ENCODE measurements at regions not wholly inside any gene's neighbourhood (a gene's known extent, or its start where the extent isn't known, plus 50 kb on each side); places are given as distances from the start of the nearest gene placed in this dataset.
"Not testable (repeated sequence)": the region's sequence is repeated elsewhere in the genome, so short reads cannot be mapped to it uniquely, and the experiment has no call there.

DNA sequence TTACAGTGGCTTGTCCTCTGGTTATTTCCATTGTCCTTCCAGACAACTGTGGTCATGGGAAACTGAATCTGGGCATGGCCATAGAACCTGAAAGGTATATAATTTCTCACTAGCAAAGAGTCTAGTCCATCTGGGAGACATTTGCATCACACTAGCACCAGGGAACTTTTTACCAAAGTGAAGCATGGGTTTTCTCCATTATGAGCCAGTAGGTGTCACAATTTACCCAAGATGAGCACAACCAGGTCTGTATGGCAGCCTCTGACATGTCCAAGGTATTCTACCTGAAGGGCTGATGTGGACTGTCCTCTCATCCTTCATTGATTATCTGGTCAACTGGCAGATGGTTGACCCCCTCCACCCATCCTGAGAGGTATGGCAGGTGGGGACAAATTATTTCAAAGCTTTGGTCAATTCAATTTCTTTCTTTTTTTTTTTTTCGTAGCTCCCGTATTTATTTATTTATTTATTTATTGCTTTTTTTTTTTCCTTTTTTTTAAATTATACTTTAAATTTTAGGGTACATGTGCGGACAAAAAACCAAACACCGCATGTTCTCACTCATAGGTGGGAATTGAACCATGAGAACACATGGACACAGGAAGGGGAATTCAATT, 425.9 kb downstream of the TMEM135 start:
- no peak for DNase-seq (ENCODE audit: low read depth)

DNA sequence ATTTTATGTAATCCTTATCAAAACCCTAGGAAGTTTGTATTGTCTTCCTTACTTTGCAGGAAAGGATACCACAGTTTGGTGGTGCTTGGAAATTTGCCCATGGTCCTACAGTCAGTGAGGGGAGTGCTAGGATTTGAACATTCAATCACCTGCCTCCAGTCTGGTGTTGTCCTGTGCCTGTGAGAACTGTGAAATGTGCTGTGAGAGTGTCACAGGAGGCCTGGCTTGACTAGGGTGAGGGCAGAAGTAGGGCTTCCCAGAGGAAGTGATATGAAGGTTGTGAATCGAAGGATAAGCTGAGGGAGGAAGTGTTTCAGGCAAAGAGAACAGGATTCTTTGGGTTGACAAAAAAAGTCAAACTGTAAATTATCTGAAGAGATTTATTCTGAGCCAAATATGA, 424.4 kb downstream of the TMEM135 start:
- no peak for DNase-seq (ENCODE audit: low read depth)

DNA sequence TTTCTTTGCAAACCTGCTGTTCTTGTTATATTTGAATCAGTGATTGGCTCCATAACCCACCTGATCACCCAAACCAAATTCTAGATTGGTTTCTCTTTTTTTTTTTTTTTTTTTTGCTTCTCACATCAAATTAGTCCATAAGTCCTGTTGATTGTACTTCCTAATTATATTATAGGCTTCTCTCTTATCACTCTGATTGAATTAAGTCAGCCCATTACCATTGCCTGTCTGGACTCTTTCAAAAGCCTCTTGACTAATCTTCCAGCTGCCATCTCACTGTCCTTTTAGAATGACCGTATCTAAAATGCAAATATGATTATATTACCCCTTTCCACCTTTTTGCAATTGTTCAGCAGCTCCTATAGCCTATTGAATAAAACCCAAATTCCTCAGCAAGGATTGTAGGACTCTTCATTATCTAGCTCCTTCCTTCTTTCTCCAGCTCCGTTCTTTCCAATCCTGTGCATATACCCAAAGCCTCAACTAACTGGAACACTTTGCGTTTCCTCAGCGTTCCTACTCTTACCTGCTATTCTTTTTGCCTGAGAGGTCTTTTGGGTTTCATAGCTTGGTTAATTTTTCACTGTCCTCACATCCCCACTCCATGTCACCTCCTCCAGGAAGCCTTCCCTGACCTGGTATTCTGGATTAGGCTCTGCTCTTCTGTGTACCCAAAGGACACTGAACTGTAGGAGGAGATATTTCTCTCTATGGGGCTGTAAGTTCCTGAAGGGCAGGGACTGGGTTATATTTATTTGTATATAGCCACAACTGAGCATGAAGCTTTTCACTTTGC, 423.3 kb downstream of the TMEM135 start:
- DNase-seq (ENCODE audit: low read depth) = no peak

DNA sequence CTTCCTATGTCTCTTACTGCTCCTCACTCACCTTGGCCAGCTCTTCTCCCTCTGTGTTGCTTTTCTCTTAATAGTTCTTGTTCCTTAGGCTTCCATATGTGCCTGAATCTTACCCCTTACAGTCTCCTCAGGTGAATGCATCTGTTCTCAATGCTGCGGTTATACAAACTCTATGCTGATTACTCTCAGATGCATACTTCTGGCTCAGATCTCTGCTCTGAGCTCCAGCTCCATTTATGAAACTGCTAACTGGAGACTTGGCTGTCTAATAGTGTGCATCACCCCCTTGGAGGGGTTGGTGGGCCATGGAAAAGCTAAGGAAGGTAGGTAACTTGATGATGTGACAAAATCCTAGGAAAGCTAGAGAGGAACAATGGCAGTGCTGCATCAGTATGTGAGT, 422.5 kb downstream of the TMEM135 start:
- no peak for DNase-seq (ENCODE audit: low read depth)

DNA sequence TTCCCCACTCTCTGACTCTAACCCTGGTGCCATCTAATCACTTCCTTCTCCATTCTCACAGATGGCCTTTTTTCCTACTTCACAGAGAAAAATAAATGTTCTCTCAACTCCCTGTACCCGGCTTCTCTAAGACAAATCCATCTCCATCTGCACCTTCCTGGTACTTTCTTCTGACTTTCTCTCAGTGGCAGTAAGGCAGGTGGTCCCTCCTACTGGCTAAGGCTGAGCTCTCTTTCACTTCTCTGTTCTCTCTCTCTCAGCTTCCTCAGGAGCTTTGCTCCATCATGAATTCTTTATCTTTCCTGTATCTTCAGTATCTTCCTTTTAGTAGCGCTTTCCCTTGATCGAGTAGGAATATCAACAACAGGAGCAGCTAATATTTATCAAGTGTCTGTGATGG, 421.6 kb downstream of the TMEM135 start:
- no peak for DNase-seq (ENCODE audit: low read depth)

DNA sequence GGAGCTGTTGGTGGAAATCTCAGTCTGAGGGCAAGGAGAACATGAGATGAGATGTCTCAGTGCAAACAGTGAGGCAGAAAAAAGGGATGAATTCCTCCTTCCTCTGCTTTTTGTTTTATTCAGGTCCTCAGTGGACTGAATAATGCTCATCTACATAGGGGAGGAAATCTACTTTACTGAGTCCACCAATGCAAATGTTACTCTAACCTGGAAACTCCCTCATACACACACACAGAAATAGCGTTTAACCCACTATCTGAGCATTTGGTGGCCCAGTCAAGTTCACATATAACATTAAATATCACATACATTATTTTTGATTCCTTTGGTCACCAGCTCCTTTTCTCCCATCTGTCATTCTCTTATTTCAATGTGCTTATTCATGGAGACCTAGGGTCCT, 418.8 kb downstream of the TMEM135 start:
- no peak for DNase-seq (ENCODE audit: low read depth)

DNA sequence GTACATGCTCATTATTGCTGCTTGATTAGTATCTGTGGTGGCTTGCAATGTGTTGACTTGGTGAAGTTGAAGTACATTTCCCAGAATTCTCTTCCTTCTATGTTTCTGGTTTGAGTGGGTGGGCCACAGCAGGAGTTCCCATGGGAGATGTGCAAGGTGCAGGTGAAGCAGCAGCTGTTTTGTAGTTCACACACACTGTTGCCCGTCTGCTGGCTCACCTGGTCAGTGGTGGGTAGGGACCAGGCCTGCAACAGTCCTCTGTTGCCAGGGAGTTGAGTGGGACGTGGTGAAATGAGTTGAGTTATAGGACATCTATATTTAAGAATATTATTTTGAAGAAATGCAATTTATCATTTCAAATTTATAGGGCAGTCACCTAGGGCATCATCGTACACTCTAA, 417.4 kb downstream of the TMEM135 start:
- DNase-seq (ENCODE audit: low read depth) = no peak

DNA sequence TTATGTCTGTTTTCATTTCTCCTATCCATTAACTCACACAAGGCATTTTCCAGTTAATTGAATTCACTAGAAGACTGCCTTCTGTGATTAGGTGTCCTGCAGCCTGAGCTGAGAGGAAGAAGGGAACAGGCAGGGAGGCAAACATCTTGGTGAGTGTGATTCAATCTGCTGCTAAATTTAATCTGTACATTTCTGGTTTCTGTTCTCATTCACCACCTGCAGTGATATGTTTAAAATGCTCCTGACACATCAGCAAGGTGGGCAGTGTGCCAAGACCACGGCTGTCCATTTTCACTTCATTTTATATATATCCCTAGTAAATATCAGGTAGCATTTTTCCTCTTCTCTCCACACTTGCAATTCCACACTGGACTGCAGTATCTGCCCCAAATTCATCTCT, 416.5 kb downstream of the TMEM135 start:
- DNase-seq (ENCODE audit: low read depth) = no peak

DNA sequence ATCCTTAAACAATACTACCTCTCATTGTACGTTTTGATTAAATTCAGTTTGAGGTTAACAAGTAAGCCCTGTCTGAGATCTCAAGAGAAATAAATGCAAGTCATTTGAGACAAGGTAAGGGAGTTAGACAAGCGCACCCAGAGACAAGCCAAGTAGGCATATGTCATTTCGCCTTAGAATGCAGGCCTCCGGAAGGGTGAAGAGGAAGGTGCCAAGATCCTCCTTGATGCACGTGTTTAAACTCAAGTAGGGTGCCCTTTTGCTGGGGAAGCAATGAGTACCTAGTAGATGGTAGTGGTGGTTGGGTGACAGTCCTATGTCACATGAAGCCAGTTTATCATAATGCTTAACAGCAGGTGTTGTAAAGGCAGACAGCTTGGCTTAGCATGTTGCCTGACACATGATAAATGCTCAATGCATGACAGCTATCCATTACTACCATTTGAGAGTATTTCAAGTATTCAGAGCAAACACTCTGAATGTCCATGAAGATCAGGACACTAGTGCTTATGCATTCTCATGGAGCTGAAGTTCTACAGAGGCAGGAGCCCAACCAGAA, 415.9 kb downstream of the TMEM135 start:
- DNase-seq (ENCODE audit: low read depth) = no peak

DNA sequence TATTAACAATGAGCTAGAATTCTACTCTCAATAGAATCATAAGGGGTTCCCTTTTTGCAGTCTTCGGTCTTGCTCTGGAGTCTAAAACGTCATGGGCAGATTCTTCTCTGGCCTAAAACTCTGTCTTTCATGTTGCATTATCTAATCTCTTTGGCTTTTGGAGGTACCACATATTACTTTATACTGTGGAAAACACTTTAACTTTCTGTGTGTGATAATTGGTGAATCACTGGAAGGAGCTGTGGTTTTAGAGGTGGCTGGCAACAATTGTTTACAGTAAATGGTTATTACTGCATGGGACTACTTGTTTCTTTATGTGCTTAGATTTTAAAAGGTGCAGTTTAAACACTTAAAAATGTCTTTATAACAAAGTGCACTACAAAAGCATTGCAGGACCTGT, 414.3 kb downstream of the TMEM135 start:
- not testable (repeated sequence) for DNase-seq (ENCODE audit: low read depth)

DNA sequence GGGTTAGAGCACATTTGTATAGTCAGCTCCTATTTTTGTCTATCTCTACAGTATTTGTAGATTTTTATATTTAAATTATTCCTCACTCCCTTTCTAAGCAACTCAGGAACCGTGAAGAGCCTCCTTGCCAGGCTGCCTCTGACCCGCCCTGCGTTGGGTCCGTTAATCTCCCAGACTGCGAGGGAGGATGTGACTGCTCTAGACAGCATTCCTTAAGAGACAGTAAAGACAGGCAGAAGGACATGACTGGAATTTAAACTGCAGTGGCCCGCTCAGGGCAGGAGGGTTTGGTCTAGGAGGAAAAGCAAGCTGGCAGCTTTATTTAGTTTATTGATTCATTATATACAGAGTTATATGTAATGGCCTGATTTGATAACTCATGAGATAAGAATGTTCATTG, 413.7 kb downstream of the TMEM135 start:
- DNase-seq (ENCODE audit: low read depth) = no peak

DNA sequence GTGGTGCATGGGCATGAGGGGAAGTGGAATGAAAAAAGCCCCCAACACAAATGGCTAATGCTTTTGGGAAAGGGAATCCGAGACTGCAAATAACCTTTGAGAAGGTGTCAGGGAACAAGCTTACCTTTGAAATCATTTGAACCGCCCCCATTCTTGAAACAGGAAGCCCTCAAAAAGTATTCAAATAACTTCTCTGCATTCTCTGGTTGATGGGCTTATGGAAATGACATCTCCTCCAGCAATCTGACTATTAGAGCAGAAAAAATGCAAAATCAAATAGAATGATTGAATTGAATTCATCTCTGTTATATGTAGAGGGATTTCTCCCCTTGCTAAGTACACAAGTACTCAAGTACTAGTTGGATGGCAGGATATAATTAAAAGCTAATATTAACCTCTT, 409.9 kb downstream of the TMEM135 start:
- no peak for DNase-seq (ENCODE audit: low read depth)

DNA sequence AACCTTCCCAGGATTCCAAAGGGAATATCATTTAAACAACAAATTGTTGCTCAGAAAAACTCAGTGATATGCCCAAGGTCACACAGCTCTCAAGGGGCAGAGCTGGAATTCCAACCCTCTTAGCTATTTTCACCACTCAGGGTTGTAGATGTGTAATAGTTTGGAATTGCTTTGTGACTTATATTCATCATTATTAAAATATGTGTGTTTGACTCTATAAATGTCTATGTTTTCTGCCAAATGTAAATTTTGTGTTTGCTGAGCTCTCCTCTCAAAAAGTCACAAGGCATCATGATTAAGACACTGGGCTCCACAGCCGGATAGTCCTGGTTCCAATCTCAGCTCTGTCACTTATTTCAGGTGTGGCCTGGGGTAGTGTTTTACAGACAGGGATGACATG, 407.3 kb downstream of the TMEM135 start:
- DNase-seq (ENCODE audit: low read depth) = no peak

DNA sequence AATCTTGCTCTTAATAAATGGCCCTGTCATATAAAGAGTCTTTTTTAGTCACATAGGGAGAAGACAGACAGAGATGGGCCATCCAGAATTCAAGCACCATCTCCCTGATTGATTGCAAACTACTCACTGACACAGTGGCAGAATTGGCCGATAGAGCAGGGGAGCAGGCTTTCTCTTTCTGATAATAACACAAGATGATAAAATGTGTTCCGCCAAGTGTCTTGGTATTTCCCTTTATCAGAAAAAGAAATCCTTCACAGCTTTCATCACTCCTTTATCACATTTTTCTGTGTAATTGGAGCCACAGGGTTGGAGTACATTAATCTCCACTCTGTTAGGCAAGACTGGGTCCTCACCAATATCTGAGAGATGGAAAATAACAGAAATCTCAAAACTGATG, 406.0 kb downstream of the TMEM135 start:
- DNase-seq (ENCODE audit: low read depth) = no peak

DNA sequence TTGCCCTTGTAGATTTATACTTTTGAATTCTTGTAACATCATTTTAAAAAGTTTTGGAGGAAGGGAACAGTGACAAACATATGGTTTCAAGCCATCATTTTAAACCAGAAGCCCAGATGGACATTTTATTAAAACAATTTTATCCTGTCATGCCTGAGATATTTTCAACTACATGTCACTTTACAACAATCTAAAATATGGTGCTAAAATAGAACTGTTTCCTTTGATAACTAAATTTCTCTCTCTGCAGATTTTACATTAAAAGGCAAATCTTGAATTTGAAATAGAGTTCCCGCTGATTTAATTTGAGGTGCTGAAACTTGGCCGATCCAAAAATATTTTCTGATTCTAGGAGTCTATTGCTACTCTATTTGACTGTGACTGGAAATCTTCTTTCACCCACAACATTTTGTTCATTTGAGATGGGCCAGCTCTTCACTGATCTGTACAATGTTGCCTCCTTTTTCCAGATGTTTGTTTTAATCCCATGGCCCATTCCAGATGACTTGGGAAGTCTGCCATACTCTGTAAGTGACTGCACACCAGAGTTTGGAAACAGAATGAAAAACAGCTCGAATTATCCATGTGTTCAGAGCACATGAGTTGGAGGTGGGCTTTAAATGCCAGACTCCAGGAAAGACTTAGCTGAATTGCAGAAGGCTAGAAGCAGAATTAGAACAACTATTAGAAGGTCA, 402.5 kb downstream of the TMEM135 start:
- no peak for DNase-seq (ENCODE audit: low read depth)

DNA sequence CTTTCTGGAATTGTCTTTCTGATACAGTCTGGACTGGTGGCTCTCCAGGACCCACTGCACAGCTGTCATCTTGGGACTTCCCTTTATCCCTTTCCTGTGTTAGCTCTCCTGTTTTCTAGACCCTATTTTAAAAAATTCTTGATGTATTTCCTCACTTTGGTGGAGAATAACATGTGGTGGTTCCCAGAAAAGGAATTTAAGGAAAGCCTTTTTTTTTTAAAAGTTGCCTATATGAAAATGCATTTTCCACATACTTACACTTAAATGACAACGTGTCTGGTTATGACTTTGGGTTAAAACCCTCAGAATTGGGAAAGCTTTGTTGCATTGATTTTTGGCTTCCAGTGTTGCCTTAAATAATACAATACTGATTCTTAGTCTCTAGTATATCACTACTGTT, 400.7 kb downstream of the TMEM135 start:
- no peak for DNase-seq (ENCODE audit: low read depth)

DNA sequence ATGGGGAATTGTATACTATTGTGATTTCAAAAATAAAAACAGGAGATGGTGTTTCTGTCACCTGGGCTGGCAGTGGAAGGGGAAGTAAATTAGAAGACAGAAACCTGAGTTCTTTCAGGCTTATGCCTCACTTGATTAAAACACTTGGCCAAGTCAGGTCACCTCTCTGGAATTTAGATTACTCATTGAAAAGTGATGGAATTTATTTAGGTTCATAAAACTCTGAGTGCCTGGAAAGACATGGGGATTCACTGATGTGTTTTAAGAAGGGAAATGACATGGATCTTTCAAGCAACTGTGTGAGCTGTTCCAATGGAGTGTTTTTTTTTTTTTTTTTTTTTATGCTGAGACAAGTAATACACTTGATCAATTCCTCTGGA, 400.1 kb downstream of the TMEM135 start:
- DNase-seq (ENCODE audit: low read depth) = no peak

DNA sequence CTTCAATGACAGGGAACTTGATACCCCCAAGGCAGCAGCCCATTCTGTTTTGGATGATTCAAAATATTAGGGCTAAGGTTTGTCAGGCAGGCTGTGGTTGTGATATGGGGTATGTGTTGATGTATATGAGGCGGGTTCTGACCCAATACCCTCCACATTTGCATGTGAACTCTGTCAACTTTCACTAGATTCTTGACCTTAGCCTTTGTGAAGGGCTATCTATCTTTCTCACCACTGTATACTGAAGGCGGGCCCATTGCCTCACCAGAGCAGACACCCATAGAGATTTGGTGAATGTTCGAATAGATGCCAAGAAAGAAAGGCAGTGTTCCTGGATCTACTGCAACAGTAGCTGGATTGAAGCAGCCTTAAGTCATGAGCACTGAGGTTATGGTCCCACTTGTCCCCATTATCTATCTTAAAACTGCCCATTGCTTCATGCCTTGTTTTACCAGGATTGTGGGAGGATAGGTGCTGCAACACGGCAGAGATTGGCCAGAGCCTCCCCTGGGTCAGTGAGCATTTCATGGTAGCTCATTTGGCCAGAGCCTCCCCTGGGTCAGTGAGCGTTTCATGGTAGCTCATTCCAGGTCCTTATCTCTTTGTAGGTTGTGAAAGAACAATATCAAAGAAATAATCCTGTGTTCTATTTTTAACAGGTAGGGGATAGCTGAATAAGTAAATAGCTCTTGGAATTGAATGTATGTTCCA, 399.6 kb downstream of the TMEM135 start:
- DNase-seq (ENCODE audit: low read depth) = no peak

DNA sequence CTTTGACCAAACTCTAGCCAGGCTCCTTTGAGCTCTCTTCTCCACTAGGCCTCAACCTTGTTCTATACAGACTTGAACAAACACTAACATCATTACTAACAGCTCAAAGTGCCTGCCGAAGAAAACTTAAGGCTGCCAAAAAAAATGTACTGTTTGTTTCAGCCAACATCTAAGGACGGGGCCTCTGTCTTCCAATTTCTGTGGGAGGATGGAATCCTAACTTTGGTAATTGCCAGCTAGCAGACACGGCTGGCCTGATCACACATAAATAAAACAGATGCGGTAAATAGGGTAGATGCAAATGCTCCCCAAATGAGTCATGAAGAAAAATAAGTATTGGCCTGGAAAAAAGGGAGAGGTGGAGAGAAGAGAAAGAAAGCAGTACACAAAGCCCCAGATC, 394.3 kb downstream of the TMEM135 start:
- no peak for DNase-seq (ENCODE audit: low read depth)

DNA sequence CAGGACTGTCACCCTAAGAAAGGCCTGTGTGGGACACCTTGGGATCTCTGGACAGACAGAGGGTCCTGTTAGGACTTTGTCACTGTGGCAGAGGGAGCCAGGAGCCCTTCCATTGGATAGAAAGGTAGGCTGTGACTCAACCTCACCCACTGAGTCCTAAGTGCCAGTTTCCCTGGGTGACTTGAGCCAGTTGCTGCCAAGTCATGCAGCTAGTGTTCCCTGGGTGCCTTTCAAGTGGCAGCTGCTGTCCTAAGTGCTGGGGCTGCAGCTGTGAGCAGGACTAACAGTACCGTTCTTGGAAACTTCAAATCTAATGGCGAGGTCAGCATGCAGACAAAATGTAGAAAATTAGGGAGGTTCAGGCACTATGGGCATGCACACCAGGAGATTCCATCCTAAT, 393.7 kb downstream of the TMEM135 start:
- no peak for DNase-seq (ENCODE audit: low read depth)

DNA sequence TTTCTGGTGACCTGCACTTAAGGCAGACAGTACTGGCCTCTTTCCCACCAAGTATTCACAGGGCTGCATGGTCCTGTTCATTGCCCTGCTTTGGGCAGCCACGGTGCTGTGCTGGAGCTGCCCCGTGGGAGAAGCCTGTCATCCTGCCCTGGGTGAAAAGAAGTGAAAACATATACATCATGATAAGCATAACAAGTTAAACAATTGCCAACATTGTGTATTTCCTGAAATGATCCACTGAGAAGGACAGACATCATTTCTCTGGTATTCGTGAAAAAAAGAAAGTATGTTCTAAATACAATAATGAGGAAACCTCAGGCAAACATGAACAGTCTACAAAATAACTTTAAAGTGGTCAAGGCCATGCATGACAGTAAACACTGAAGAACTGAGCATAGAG, 393.1 kb downstream of the TMEM135 start:
- DNase-seq (ENCODE audit: low read depth) = no peak

DNA sequence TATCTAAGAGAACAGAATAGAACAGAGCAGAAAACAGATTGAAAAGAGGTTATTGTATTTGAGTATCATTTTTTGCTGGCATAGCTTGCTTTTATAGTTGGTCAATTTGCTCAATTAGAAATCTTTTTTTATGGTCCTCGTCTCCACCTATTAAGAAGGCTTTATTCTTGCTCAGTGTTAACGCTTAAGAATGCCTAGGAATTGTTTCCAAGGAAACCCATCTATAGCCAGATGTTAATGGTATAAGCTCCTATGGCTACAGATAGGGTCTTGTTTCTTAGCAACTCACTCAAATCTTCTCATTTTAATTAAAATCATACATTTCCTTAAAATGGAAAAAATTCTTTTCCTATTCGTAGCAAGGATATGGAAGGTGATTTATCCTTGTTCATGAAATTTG, 392.3 kb downstream of the TMEM135 start:
- DNase-seq (ENCODE audit: low read depth) = no peak
